HTR-8/SVneo (cell line): ENCODE measurements at regions not wholly inside any gene's neighbourhood (a gene's known extent, or its start where the extent isn't known, plus 50 kb on each side); places are given as distances from the start of the nearest gene placed in this dataset.
A peak's percentile ranks its signal among the peaks of the same experiment; 100 is the strongest.
"Not testable (repeated sequence)": the region's sequence is repeated elsewhere in the genome, so short reads cannot be mapped to it uniquely, and the experiment has no call there.

ENCODE experiments used
- DNase-seq: peaks from one replicate; pipeline ENCODE4 v3.0.0; 2011; ENCODE audit warnings: low spot score, mixed read lengths; ENCODE audit not compliant: insufficient read length
- FAIRE-seq: peaks from 2 replicates; lab custom pipeline; 2011; peaks lifted over from hg19 to GRCh38; lab: Jason Lieb, UNC

DNA sequence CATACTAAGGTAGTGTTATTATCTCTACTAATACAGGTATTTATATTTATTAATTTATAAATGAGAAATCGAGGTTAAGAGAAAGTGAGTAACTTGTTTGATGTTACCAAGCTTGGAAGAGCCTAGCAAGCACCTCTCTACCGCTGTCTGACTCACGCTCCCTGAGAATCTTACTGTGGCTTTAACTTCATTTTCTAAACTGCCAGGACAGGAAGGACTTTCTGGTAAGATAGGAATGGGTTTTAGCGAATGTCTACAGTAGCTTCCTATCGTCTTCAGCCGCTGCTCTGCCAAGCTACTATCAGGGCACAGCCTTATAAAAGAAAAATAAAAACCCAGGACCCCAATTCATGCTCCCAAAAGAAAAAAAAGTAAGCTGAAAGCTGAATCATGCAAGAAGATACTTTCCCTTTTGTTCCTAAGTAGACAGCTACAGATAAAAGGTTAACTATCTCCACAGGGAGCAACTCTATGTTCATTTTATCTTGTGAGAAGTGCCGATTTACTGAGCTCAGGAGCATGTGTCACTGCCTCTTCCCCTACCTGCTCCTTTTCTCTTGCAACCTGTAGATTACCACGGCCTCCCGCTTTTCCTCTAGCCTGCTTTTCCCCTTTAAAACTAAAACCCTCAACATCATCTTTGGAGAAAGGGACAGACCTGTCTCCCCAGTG is 60.2 kb downstream of the THNSL1 start:
- FAIRE-seq = no peak
- no peak for DNase-seq

DNA sequence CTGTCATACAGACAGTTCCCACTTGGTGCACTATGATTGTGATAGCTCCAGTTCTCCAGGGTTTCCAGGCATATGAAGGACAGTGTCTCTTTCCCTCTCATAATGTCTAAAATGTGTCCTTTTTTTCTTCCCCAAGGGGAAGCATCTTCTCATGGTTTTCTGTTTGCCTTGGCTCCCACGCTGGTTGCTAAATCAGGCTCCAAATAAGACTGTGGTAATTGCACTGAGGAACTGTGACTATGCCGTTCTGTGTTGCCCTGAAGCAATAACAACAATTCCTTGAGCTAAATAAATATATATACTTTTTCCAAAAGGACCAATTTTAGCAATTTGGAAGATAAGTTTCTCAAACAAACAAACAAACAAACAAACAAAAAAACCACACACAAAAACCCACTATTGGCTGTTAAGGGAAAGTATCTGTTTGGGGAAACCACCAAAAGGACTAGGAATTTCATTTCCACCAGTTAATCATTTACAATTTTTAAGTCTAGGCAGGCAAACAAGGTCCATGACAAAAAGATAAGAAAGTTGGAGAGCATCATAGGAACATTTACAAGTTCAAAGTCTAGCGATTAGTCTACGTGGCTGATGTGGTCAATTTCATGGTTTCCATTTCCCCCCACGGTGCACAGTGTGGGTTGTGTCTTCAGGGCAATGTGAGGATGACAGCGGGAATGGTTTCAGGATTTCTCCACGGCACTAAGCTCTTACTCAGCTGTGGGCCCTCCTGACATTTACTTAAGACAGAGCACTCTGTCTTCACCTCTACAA is 62.4 kb downstream of the THNSL1 start:
- DNase-seq (no peak), FAIRE-seq (no peak)

DNA sequence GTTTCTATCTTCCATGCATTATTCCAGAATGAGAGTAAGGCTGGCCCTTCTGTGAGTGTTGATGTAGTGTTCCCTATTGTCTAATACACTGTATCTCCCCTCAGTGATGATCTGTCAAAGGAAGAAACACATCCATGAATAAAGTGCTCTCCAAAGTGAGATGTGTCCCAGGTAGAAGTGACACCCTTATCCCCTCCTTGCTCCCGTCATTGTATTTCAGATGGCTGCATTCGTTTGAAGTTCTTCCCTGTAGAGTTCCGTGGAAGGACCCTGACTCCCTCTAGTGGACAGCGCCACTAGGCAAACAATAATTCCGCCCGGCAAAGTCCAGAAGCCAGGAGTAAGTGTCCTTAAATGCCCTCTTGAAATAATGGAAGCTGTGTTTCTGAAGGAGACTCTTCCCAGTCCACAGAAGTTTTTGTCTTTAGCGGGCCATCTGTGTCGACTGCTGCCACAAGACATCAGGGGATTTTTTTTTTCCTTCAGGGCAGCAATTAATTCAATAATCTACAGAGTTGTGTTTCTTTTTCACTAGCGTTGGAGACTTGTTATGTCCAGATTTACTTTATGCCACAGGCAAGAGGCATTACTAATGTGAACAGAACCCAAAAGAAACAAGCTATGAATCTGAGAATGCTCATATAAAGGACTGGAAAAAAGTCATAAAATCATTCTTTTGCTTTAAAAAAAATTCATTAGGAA is 64.6 kb downstream of the THNSL1 start:
- FAIRE-seq (peak; percentile 83), DNase-seq (peak; percentile 86)

DNA sequence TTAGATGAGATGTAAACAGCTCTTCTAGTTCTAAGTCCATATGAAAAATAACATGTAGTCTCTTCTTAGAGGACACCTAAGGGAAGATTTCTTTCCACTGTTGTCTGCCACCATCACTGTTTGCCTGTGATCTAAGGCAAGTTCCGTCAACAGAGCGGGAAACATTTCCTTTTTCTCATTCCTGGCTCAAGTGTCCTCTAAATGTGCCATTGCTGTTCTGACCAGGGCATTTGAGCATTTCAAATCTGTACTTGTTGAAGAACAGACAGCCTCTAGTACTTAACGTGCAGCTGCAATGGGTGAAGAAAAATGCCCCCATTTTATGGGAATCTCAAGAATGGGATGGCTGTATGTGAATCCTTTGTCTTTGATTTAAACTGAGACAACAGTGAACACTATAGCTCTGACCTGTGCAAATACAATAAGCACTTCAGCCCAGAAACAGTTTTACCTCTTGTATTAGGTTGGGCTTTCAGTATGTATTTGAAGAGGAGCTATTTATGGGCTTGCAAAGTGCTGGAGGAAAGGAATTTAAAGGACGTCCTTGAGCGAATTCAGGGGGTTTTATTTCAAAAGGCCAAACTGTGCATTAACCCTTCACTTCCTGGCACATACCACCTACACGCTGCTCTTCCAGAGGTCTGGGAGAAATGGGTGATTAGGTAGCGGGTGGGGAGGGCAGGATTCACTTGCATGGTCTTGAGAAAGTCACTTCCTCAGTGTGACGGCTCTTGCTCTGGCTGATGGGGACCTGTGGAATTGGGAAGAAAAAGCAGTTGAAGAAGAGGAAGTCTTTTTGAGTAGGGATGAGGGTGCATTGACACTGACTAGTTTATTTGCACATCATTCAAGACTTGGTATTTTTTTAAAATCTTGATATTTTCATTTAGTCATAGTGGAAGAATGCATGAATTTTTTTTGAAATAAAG is 66.1 kb downstream of the THNSL1 start:
- FAIRE-seq (peak; percentile 16), DNase-seq (no peak)

DNA sequence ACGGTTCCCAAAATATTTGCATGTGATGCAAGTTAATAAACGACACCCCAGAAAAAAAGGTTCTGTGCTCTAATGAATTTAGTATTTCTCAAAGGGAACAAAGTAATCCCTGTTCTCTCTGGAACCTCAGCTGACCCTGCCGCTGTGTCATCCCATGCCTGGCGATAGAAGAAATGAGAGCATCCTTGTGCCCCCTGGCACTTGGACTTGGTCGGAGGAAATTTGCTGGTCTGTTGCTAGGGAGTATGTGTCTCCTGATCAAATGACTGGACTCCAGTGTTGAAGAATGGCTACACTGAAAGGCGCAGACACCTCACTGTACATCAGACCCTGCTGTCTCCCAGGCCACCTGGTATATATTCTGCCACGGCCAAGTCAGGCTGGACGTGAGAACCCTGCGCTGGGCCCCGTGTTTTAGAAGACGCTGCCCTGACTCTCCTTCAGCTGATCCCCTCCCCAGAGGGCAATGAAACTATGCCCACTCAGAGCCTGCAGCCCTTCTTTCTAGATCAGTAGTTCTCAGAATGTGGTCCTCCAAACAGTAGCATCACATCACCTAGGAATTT is 67.2 kb downstream of the THNSL1 start:
- FAIRE-seq (no peak), DNase-seq (no peak)

DNA sequence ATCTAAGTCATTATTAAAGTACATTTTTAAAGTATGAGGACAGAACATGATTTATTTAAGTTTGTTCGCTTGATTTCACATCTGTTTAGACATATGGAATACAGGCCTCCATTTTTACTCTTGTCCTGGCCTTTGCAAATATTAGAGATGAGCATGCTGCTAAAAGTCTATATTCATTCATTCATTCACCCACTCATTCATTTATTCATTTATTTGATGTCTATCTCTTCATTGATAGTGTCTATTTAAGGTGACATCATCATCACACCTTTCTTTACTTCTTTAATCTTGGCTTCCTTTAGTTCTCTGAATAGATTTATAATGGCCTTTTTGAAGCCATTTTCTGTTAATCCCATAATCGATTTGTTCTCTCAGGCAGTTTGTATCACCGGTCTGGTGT is 68.0 kb downstream of the THNSL1 start:
- DNase-seq = no peak
- FAIRE-seq = no peak

DNA sequence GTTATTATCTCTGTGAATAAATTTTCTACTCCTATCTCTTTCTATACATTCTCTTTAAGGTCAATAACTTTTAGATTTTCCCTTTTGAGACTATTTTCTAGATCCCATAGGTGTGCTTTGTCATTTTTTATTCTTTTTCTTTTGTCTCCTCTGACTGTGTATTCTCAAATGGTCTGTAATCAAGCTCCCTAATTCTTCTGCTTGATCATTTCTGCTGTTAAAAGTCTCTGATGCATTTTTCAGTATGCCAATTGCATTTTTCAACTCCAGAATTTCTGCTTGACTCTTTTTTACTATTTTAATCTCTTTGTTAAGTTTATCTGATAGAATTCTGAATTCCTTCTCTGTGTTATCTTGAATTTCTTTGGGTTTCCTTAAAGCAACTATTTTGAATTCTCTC is 78.2 kb downstream of the THNSL1 start:
- FAIRE-seq (no peak), DNase-seq (no peak)

DNA sequence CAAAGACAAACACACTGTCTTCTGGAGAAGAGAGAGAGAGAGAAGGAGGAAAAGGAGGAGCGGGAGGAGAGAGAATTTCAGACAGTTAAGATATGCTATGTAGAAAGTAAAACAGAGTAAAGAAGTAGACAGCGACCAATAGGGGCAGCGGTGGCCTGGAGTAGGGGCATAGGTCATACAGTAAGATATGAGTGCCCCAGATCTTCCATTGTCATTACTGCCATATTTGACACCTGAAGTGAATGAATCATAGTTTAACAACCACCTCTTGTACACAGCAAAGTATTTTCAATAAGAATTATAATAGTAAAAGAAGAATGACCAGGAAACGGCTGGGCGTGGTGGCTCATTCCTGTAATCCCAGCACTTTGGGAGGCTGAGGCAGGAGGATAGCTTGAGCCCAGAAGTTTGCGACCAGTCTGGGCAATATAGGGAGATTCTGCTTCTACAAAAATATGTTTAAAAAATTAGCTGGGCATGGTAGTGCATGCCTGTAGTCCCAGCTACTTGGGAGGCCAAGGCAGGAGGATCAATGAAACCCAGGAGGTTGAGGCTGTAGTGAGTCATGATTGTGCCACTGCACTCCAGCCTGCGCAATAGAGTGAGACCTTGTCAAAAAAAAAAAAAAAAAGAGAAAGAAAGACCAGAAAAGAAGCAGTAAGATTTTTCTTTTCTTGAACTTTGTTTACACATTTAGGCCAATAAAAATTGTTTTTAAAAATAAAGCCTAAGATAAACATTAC is 77.0 kb upstream of the GPR158 start:
- DNase-seq (no peak), FAIRE-seq (no peak)

DNA sequence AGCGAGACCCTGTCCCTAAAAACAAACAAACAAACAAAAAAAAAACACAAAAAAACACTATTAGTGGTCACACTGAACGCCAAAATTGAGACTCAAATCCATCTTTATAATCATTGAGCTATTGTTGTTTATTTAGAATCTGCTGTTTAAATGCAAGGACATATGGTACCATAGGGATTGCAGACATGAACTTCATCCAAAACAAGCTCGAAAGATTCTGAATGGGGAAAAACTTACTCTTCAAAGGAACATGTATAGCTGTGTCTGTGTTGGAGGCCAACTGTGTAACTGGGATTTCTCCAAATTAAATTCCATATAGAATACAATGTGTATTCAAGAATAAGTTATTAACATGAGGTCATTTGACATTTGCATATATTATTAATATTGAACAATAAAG is 74.7 kb upstream of the GPR158 start:
- FAIRE-seq = no peak
- no peak for DNase-seq

DNA sequence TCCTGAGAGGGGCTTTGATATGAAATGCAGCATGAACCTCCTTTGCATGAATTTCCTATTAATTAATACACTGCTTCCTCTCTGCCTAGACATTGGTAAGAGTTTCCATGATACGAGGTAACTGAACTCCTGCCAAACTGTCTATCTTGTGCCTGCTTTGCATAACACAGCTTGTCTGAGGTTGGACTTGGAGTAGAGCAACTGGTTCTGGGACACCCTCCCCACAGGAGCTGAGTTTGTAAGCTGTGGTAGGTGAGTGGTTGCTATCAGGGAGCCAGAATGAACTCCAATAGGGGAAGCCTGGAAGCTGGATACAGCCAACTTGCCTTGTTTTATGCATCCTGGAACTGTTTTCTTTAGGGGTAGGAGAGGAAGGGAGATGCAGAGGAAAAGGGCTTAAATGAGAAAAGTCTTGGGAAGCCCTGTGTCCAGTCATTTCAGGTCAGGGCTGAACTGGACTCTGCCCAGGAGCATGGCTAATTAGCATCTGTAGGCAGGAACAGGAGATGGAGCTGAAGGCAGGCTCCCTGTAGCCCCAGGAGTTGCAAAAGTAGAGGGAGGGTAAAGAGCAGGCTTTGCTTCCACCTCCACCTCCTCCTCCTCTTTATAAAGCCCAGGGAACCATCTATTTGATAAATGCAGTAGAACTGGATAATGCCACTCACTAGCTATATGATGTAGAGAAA is 73.2 kb upstream of the GPR158 start:
- no peak for FAIRE-seq
- DNase-seq = no peak

DNA sequence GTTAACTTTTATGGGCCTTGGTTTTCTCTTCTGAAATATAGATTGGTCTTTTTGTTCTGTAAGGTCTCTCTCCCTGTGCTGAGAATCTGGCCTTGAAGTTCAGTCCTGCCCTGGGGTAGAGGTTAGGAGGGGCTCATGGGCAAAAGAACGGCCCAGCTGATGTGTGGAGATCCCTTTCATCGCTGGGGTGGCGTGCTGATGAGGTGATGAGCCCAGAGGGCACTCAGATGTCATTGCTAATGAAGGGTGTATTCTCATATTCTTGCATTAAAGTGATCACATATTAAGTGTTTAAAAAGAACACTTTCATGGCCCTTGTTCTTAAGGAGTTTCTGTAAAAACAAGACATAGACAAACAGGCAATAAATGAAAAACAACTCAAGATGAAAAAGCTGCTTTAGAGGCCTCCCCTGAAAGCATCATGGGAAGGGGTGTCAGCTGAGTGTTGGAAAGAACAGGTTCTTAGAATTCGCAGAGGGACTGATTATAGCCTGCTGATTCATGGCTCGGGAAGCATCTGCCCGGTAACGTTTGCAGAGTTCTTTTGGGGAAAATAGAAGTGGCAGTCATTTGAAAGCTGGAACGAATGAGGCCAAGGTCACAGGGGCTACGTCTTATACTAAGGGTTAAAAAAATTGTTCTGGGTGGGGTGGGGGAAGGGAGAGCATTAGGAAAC is 72.5 kb upstream of the GPR158 start:
- FAIRE-seq (no peak), DNase-seq (no peak)

DNA sequence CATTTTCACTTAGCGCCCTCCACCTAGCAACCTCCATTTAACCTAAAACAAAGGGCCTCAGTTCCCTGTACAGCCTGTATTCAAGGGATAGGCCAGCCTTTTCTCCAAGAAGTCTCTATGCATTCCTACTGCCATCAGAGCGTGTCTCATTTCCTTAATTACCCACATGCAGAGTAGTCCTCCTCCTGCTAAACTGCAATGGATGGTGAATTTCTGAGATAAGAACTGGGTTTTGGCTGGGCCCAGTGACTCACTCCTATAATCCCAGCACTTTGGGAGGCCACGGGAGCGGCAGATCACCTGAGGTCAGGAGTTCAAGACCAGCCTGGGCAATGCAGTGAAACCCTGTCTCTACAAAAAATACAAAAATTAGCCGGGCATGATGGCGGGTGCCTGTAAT is 71.1 kb upstream of the GPR158 start:
- no peak for FAIRE-seq

DNA sequence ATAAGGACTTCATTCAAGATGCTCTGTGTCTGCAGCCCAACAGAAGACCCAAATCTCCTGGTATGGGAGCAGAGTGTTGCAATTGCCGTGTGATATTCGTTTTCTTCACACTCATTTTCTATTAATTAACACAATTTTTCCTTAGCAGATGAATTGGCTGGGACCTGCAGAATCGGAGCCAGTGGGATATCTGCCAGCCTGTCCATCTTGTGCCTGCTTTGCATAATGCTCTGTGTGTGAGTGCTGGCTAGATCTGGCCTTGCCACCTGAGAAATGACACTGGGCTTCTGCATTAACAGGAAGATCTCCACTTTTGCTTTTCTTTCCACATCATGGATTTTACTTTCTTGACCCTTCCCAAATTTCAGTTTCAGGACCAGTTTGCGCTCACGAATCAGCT is 70.4 kb upstream of the GPR158 start:
- no peak for FAIRE-seq
- DNase-seq = no peak

More for the DNA sequence above, 71.1 kb upstream of the GPR158 start:
- DNase-seq = no peak

DNA sequence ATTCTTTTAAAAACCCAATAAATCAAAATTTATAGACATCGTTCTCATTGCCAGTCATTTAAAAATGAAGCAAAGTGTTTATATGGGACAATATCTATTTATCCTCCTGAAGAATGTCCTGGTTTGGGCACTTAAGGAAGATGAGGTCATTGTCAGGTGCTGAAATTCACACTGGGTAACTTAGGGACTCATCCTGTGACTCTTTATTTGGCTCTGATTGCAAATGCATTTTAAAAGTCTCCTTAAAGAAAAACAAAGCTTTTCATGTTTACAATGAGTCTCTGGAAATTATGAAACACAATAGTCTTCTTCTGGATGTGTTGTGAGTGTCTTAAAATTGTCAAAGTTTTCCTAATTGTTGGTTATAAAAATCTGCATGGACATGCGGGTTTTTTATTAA is 69.5 kb upstream of the GPR158 start:
- no peak for FAIRE-seq
- no peak for DNase-seq

DNA sequence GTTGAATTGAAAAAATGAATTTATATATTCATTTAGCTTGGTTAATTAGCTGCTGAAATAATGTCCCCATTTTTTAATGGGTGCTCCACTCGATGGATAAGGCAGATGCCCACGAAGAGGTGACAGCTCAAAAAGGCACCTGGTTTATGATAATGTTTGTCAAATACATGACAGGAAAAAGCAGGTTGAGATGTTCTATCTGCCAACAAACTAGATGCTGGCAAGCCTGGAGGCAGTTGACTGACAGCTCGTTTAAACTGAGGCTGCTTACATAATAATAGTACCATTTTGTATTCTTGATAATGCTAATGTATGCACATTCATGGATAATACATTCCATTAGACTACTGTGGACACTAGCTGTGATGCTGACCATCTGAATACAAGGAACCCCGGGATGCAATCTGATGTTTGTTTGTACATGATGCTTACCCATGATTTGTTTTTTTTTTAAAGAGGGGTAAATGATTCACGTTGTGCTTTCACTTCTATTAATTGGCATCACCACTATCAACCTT is 69.0 kb upstream of the GPR158 start:
- DNase-seq (no peak), FAIRE-seq (no peak)

DNA sequence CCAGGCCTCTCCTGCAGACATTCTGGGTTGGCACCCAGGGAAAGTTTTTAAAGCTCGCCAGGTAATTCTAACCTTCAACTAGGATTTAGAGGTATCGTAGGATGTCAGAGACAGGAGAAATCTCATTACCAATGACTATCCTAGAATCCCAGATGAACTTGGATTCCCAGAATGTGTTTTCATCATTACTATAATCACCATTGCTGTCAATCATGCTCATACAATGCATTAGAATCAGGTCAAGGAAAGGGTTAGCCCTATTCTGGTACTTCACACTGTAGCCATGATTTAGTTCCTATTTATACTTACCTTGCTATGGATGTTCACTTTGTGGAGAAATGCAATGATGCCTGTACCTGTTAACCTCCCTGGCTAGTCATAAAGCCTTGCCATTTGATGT is 67.0 kb upstream of the GPR158 start:
- DNase-seq (no peak), FAIRE-seq (no peak)

DNA sequence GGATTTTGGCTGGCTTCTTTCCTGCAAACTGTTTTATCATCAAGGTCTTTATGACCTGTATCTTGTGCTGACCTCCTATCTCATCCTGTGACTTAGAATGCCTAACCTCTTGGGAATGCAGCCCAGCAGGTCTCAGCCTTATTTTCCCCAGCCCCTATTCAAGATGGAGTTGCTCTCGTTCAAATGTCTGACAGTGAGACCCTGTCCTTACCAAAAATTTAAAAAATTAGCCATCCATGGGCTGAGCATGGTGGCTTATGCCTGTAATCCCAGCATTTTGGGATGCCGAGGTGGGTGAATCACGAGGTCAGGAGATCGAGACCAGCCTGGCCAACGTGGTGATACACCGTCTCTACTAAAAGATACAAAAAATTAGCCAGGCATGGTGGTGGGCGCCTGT is 64.9 kb upstream of the GPR158 start:
- FAIRE-seq, DNase-seq: not testable (repeated sequence)

DNA sequence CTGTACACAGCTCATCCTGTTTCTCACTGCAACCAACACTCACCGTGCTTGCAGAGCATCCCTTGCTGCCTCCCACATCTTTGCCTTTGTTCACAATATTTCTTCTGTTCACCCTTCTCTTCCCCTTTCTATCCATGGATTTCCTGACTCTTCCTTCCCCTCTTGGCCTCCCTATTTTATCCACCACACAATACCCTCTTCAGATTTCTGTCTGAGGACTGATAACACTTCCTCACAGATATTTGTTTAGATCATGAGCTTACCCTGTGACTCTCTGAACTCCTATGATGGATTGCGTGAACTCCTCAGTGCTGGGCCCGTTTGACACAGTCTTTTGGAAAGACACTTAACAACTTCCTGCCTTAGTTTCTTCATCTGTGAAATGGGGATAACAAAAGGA is 62.8 kb upstream of the GPR158 start:
- FAIRE-seq (peak; percentile 55), DNase-seq (no peak)
